WTC11 (cell line): ENCODE measurements at regions not wholly inside any gene's neighbourhood (a gene's known extent, or its start where the extent isn't known, plus 50 kb on each side); places are given as distances from the start of the nearest gene placed in this dataset.
A peak's percentile ranks its signal among the peaks of the same experiment; 100 is the strongest.

Experiments used
- ATAC-seq: fragments of 200-7000 bp; cut with Tn5 transposase; 2 replicates; pipeline ENCODE4 v1.10.0; 2021; ENCODE audit warnings: mild to moderate bottlenecking, moderate library complexity
- CTCF ChIA-PET: fragments of 300-600 bp; sonication (Branson Sonifier 250); formaldehyde crosslinking; loops from one replicate; lab custom pipeline; 2021; ENCODE audit warnings: antibody characterized with exemption; lab: Charles Lee
- POLR2A ChIA-PET: fragments of 350-600 bp; sonication (Branson Sonifier 250); formaldehyde crosslinking; loops from one replicate; lab custom pipeline; 2021; ENCODE audit warnings: antibody characterized with exemption; lab: Charles Lee
- DNase-seq: peaks from one replicate; pipeline ENCODE4 v3.0.0; 2021; ENCODE audit warnings: low spot score
- H3K27ac Mint-ChIP-seq: 2 replicates; pipeline ENCODE4 v1.8.0; 2021; ENCODE audit warnings: mixed read lengths
- H3K27me3 Mint-ChIP-seq: 2 replicates; pipeline ENCODE4 v1.8.0; 2021; ENCODE audit warnings: low read depth, mild to moderate bottlenecking, moderate library complexity, mixed read lengths
- H3K36me3 Mint-ChIP-seq: 2 replicates; pipeline ENCODE4 v1.8.0; 2021; ENCODE audit warnings: mixed read lengths
- H3K4me1 Mint-ChIP-seq: 2 replicates; pipeline ENCODE4 v1.8.0; 2022; ENCODE audit warnings: mixed read lengths
- H3K4me3 Mint-ChIP-seq: 2 replicates; pipeline ENCODE4 v1.8.0; 2021; ENCODE audit warnings: mild to moderate bottlenecking, moderate library complexity, mixed read lengths
- H3K9me3 Mint-ChIP-seq: 2 replicates; pipeline ENCODE4 v1.8.0; 2021; ENCODE audit warnings: mixed read lengths
- ARID4B ChIP-seq: sonication (generic); formaldehyde crosslinking; IDR thresholded peaks from 2 replicates; pipeline ENCODE4 v1.8.0; 2023; ENCODE audit warnings: missing genetic modification reagents, mild to moderate bottlenecking, borderline replicate concordance
- ERG ChIP-seq: fragments of 250-450 bp; sonication (Bioruptor Pico); IDR thresholded peaks from 2 replicates; pipeline ENCODE4 v1.8.0; 2021; ENCODE audit warnings: mild to moderate bottlenecking
- FOXJ3 ChIP-seq: sonication (generic); formaldehyde crosslinking; IDR thresholded peaks from 2 replicates; pipeline ENCODE4 v1.9.0; 2021; ENCODE audit warnings: missing genetic modification reagents, mild to moderate bottlenecking, borderline replicate concordance
- GTF2I ChIP-seq: fragments of 250-450 bp; sonication (Bioruptor Pico); conservative IDR thresholded peaks from 2 replicates; pipeline ENCODE4 v1.4.0; 2021; ENCODE audit warnings: mild to moderate bottlenecking
- KAT7 ChIP-seq: sonication (generic); formaldehyde crosslinking; IDR thresholded peaks from 2 replicates; pipeline ENCODE4 v1.8.1; 2023; ENCODE audit warnings: missing genetic modification reagents, mild to moderate bottlenecking, borderline replicate concordance
- MLX ChIP-seq: sonication (generic); formaldehyde crosslinking; IDR thresholded peaks from 2 replicates; pipeline ENCODE4 v1.8.1; 2023; ENCODE audit warnings: mild to moderate bottlenecking, missing genetic modification reagents, moderate library complexity
- NFYB ChIP-seq: sonication (generic); formaldehyde crosslinking; conservative IDR thresholded peaks from 2 replicates; pipeline ENCODE4 v1.8.0; 2022; ENCODE audit warnings: low read depth, missing genetic modification reagents
- NR3C1 ChIP-seq: sonication (generic); formaldehyde crosslinking; conservative IDR thresholded peaks from 2 replicates; pipeline ENCODE4 v1.8.1; 2023; ENCODE audit warnings: low read depth, mild to moderate bottlenecking, missing genetic modification reagents
- OVOL2 ChIP-seq: fragments of 250-450 bp; sonication (Bioruptor Pico); IDR thresholded peaks from 2 replicates; pipeline ENCODE4 v1.9.0; 2021; ENCODE audit warnings: mild to moderate bottlenecking, borderline replicate concordance
- PRDM15 ChIP-seq: sonication (generic); formaldehyde crosslinking; IDR thresholded peaks from 2 replicates; pipeline ENCODE4 v1.8.0; 2022; ENCODE audit warnings: missing genetic modification reagents
- RORB ChIP-seq: fragments of 250-450 bp; sonication (Bioruptor Pico); IDR thresholded peaks from 2 replicates; pipeline ENCODE4 v1.9.0; 2021; ENCODE audit warnings: mild to moderate bottlenecking
- SMAD4 ChIP-seq: sonication (generic); formaldehyde crosslinking; IDR thresholded peaks from 2 replicates; pipeline ENCODE4 v1.8.0; 2022; ENCODE audit warnings: mild to moderate bottlenecking, missing genetic modification reagents
- TEAD1 ChIP-seq: sonication (generic); formaldehyde crosslinking; IDR thresholded peaks from 2 replicates; pipeline ENCODE4 v1.8.0; 2022; ENCODE audit warnings: mild to moderate bottlenecking, missing genetic modification reagents
- ZNF138 ChIP-seq: sonication (generic); formaldehyde crosslinking; conservative IDR thresholded peaks from 2 replicates; pipeline ENCODE4 v1.8.1; 2022; ENCODE audit warnings: mild to moderate bottlenecking, moderate library complexity, missing genetic modification reagents
- TF ChIP-seq, protein P1 (sequence below): fragments of 200-600 bp; IDR thresholded peaks from 2 replicates; pipeline ENCODE4 v1.8.0; 2022; ENCODE audit warnings: antibody characterized with exemption
- TF ChIP-seq, protein P2 (sequence below): fragments of 250-450 bp; sonication (Bioruptor Pico); IDR thresholded peaks from 2 replicates; pipeline ENCODE4 v1.9.0; 2021; ENCODE audit warnings: mild to moderate bottlenecking
- TF ChIP-seq, protein P3 (sequence below): sonication (generic); formaldehyde crosslinking; IDR thresholded peaks from 2 replicates; pipeline ENCODE4 v1.8.1; 2022; ENCODE audit warnings: mild to moderate bottlenecking, moderate library complexity, missing genetic modification reagents

GRCh38 chr15:91541286-91541685 is 312.2 kb upstream of the SLCO3A1 start (continued):
- TF ChIP-seq TEAD1: no peak
- no peak for TF ChIP-seq ARID4B (CRISPR knock-in tag)
- TF ChIP-seq, protein P1, sequence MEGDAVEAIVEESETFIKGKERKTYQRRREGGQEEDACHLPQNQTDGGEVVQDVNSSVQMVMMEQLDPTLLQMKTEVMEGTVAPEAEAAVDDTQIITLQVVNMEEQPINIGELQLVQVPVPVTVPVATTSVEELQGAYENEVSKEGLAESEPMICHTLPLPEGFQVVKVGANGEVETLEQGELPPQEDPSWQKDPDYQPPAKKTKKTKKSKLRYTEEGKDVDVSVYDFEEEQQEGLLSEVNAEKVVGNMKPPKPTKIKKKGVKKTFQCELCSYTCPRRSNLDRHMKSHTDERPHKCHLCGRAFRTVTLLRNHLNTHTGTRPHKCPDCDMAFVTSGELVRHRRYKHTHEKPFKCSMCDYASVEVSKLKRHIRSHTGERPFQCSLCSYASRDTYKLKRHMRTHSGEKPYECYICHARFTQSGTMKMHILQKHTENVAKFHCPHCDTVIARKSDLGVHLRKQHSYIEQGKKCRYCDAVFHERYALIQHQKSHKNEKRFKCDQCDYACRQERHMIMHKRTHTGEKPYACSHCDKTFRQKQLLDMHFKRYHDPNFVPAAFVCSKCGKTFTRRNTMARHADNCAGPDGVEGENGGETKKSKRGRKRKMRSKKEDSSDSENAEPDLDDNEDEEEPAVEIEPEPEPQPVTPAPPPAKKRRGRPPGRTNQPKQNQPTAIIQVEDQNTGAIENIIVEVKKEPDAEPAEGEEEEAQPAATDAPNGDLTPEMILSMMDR: no peak

GRCh38 chr15:91542226-91542625 is 311.3 kb upstream of the SLCO3A1 start:
- CTCF ChIA-PET: no interaction called here
- TF ChIP-seq RORB (CRISPR knock-in tag): no peak
- TF ChIP-seq, protein P2, sequence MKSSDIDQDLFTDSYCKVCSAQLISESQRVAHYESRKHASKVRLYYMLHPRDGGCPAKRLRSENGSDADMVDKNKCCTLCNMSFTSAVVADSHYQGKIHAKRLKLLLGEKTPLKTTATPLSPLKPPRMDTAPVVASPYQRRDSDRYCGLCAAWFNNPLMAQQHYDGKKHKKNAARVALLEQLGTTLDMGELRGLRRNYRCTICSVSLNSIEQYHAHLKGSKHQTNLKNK (CRISPR knock-in tag): no peak
- TF ChIP-seq FOXJ3 (CRISPR knock-in tag): no peak
- no peak for TF ChIP-seq MLX
- no peak for TF ChIP-seq KAT7 (CRISPR knock-in tag)
- no peak for TF ChIP-seq ZNF138
- H3K27me3 Mint-ChIP-seq: no peaks in the 10 kb centered on the region
- POLR2A ChIA-PET: no interaction called here
- H3K4me1 Mint-ChIP-seq: peaks cover 3% of the 10 kb centered on the region; the same call in 1 of the 2 replicates
- no peaks in the 10 kb centered on the region for H3K36me3 Mint-ChIP-seq
- no peak overlapping the region for H3K4me3 Mint-ChIP-seq
- ATAC-seq: no peak
- H3K9me3 Mint-ChIP-seq: peaks cover 10% of the 10 kb centered on the region; the same call in 1 of the 2 replicates
- DNase-seq: no peak
- H3K27ac Mint-ChIP-seq: no peak overlapping the region

DNA sequence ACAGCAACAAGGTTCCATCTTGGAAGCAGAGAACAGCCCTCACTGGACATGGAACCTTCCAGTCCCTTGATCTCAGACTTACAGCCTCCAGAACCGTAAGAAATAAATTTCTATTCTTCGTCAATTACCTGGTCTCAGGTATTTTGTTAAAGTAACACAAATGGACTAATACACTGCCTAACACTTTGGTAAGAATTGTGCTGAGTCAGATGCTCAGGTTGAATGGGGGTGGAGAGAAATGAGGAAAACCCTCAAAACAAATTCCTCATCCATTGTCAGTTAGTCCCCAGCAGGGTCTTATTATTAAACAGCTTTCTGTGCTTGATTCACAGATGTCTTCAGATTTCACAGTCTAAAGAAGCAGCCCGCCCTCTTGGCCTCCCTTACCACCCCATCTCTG is 306.2 kb upstream of the SLCO3A1 start:
- TF ChIP-seq OVOL2 (CRISPR knock-in tag): no peak
- CTCF ChIA-PET: no interaction called here

DNA sequence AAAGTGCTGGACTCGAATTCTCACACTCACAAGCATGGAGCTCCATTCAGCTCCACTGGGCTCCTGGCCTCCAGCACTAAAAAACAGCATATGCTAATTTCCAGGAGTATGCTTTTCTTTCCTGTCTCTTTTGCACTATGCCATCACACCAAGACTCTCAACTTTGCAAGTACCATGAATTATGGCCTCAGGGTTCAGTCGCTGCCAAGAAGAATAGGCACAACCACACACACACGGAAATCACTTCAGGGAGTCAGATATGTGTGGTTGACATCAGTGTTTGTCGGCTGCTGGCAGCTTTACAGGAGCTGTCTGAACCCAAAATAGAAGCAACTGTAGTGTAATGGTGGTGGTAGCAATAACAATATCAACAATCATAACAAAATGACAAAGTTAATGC is 305.0 kb upstream of the SLCO3A1 start:
- no peak overlapping the region for H3K4me3 Mint-ChIP-seq
- ATAC-seq: no peak
- H3K36me3 Mint-ChIP-seq: no peaks in the 10 kb centered on the region
- ChIA-PET POLR2A (no interaction called here), CTCF (no interaction called here)
- H3K27me3 Mint-ChIP-seq: no peaks in the 10 kb centered on the region
- peaks cover 10% of the 10 kb centered on the region; the same call in 1 of the 2 replicates for H3K9me3 Mint-ChIP-seq
- H3K4me1 Mint-ChIP-seq: peaks cover 14% of the 10 kb centered on the region
- no peak for DNase-seq
- TF ChIP-seq, protein P3, sequence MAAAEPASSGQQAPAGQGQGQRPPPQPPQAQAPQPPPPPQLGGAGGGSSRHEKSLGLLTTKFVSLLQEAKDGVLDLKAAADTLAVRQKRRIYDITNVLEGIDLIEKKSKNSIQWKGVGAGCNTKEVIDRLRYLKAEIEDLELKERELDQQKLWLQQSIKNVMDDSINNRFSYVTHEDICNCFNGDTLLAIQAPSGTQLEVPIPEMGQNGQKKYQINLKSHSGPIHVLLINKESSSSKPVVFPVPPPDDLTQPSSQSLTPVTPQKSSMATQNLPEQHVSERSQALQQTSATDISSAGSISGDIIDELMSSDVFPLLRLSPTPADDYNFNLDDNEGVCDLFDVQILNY (CRISPR knock-in tag): no peak
- TF ChIP-seq NFYB (CRISPR knock-in tag) (no peak), GTF2I (no peak), SMAD4 (CRISPR knock-in tag) (no peak), NR3C1 (no peak), PRDM15 (CRISPR knock-in tag) (no peak), ERG (CRISPR knock-in tag) (no peak), ZNF138 (no peak)
- no peak overlapping the region for H3K27ac Mint-ChIP-seq

More for the DNA sequence above, 306.2 kb upstream of the SLCO3A1 start:
- DNase-seq (no peak), ATAC-seq (peak; percentile 28; the same call in 1 of the 2 replicates)
- Mint-ChIP-seq H3K9me3 (peaks cover 10% of the 10 kb centered on the region; the same call in 1 of the 2 replicates), H3K27ac (no peak overlapping the region), H3K36me3 (no peaks in the 10 kb centered on the region), H3K4me1 (peaks cover 14% of the 10 kb centered on the region), H3K27me3 (no peaks in the 10 kb centered on the region), H3K4me3 (no peak overlapping the region)
- POLR2A ChIA-PET: no interaction called here
